Activated CD8-positive, alpha-beta T cell treated with anti-CD3 and anti-CD28 coated beads for 36 hours (primary cell): ENCODE measurements at regions not wholly inside any gene's neighbourhood (a gene's known extent, or its start where the extent isn't known, plus 50 kb on each side); places are given as distances from the start of the nearest gene placed in this dataset.

Experiments used
- ATAC-seq: fragments of 200-7000 bp; cut with Tn5 transposase; one replicate; pipeline ENCODE4 v1.10.0; 2021; ENCODE audit warnings: mild to moderate bottlenecking, moderate library complexity
- CTCF ChIA-PET: fragments of 350-600 bp; sonication (Branson Sonifier 250); formaldehyde crosslinking; loops from one replicate; lab custom pipeline; 2021; ENCODE audit warnings: antibody characterized with exemption; lab: Charles Lee
- POLR2A ChIA-PET: fragments of 350-600 bp; sonication (Branson Sonifier 250); formaldehyde crosslinking; loops from one replicate; lab custom pipeline; 2021; ENCODE audit warnings: antibody characterized with exemption; lab: Charles Lee
- DNase-seq: peaks from one replicate; pipeline ENCODE4 v3.0.0-alpha.2; 2020
- H3K27ac Mint-ChIP-seq: one replicate; pipeline ENCODE4 v1.8.0; 2021; ENCODE audit warnings: mild to moderate bottlenecking, mixed read lengths
- H3K27me3 Mint-ChIP-seq: one replicate; pipeline ENCODE4 v1.8.0; 2021; ENCODE audit warnings: mixed read lengths
- H3K36me3 Mint-ChIP-seq: one replicate; pipeline ENCODE4 v1.8.0; 2021; ENCODE audit warnings: low read depth, mixed read lengths
- H3K4me1 Mint-ChIP-seq: one replicate; pipeline ENCODE4 v1.8.0; 2021; ENCODE audit warnings: low read depth, mixed read lengths
- H3K4me3 Mint-ChIP-seq: one replicate; pipeline ENCODE4 v1.8.0; 2021; ENCODE audit warnings: mild to moderate bottlenecking, moderate library complexity, mixed read lengths
- H3K9me3 Mint-ChIP-seq: one replicate; pipeline ENCODE4 v1.8.0; 2021; ENCODE audit warnings: mixed read lengths
- intact Hi-C: fragments of 100-400 bp; cut with micrococcal nuclease; formaldehyde crosslinking; loops from one replicate; pipeline ENCODE4 v1.10.0; 2022
- TF ChIP-seq, protein P1 (sequence below): fragments of 200-600 bp; IDR thresholded peaks from one replicate; pipeline ENCODE4 v1.8.0; 2022; ENCODE audit warnings: antibody characterized with exemption, mild to moderate bottlenecking

DNA sequence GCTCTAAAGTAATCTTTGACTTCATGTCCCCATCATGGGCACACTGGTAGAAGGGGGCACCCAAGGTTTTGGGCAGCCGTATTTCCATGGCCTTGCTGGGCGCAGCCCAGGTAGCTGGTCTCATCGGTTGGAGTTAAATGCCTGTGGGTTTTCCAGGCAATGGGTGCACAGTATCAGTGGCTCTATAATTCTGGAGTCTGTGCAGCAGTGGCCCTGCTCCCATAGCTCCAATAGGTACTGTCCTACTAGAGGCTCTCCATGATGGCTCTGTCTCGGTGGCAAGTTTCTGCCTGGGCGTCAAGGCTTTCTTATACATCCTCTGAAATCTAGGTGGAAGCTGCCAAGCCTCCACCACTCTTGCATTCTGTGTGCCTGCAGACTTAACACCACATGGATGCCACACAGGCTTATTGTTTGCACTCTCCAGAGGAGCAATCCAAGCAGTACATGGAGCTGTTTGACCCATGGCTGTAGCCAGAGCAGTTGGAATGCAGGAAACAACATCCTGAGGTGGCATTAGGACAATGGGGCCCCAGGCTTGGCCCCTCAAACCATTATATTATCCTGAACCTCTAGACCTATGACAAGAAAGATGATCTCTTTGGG is 60.5 kb upstream of the UGT8 start:
- Mint-ChIP-seq H3K27ac (no peak overlapping the region), H3K27me3 (no peaks in the 10 kb centered on the region), H3K4me3 (no peak overlapping the region), H3K4me1 (no peaks in the 10 kb centered on the region), H3K36me3 (no peaks in the 10 kb centered on the region), H3K9me3 (no peaks in the 10 kb centered on the region)
- TF ChIP-seq, protein P1, sequence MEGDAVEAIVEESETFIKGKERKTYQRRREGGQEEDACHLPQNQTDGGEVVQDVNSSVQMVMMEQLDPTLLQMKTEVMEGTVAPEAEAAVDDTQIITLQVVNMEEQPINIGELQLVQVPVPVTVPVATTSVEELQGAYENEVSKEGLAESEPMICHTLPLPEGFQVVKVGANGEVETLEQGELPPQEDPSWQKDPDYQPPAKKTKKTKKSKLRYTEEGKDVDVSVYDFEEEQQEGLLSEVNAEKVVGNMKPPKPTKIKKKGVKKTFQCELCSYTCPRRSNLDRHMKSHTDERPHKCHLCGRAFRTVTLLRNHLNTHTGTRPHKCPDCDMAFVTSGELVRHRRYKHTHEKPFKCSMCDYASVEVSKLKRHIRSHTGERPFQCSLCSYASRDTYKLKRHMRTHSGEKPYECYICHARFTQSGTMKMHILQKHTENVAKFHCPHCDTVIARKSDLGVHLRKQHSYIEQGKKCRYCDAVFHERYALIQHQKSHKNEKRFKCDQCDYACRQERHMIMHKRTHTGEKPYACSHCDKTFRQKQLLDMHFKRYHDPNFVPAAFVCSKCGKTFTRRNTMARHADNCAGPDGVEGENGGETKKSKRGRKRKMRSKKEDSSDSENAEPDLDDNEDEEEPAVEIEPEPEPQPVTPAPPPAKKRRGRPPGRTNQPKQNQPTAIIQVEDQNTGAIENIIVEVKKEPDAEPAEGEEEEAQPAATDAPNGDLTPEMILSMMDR: no peak
- no peak for ATAC-seq
- intact Hi-C loops: no loop called here
- CTCF ChIA-PET: no interaction called here
- DNase-seq: no peak
- POLR2A ChIA-PET: interaction anchor here (0.6 kb wide), 1 partner anchor 11 kb away, joined by 3 read pairs; no protein-coding TSS in a partner anchor

DNA sequence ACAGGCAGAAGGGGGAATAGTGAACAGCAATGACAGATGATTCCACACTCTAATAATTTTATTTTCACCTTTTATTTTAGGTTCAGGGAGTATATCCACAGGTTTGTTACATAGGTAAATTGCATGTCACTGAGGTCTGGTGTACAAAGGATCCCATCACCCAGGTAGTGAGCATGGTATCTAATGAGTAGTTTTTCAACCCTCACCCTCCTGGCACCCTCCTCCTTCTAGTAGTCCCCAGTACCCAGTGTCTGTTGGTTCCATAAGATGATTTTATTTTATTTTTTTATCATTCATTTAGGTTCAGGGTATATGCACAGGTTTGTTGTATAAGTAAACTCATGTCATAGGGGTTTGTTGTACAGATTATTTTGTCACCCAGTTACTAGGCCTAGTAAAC is 58.6 kb upstream of the UGT8 start:
- Mint-ChIP-seq H3K27me3 (no peaks in the 10 kb centered on the region), H3K4me3 (no peak overlapping the region)
- POLR2A ChIA-PET: no interaction called here

DNA sequence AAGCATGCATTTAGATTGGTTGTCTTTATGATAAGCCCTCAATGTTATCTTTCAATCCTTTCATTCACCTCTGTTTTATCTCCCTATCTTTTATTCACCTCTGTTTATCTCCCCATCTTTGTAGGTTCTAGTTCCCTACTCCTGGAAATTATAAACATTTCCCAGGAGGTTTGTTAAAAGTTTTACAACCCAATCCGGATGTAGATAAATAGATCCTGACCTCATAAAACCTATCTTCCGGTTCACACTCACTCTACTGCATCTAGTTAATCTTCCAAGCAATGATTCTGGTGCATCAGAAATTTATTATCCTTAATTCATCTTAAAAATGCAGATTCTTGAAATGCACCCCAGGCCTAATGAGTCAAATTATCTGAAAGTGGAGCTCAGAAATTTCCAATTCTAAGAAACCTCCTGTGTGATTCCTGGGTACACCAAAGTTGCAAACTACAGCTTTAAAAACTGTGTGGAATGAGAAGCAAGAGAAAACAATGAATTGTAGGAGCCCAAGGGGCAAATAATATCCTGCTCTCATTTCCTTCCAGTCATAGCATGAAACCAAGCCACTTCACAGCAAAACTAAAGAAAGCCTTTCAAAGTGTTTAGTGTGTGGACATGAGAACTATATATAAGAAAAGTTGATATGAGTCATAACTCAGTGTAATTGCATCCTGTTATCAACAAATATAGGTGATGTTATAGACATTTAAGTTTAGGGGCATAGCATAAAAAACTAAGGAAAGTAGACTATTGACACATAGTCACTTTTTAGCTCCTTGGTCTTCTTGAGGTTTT is 51.1 kb upstream of the UGT8 start:
- no peak for ATAC-seq
- Mint-ChIP-seq H3K4me3 (no peak overlapping the region), H3K9me3 (peaks cover 2% of the 10 kb centered on the region), H3K4me1 (no peaks in the 10 kb centered on the region), H3K27me3 (no peaks in the 10 kb centered on the region), H3K36me3 (no peaks in the 10 kb centered on the region), H3K27ac (no peak overlapping the region)
- DNase-seq: no peak
- CTCF ChIA-PET: no interaction called here
- POLR2A ChIA-PET: no interaction called here
- intact Hi-C loops: no loop called here
- TF ChIP-seq, protein P1: no peak

More for the DNA sequence above, 58.6 kb upstream of the UGT8 start:
- no peaks in the 10 kb centered on the region for H3K36me3 Mint-ChIP-seq
- CTCF ChIA-PET: no interaction called here
- peak; percentile 1 for DNase-seq
- no peaks in the 10 kb centered on the region for H3K9me3 Mint-ChIP-seq
- no peaks in the 10 kb centered on the region for H3K4me1 Mint-ChIP-seq
- intact Hi-C loops: no loop called here
- TF ChIP-seq, protein P1: no peak
- H3K27ac Mint-ChIP-seq: no peak overlapping the region
- no peak for ATAC-seq
